Colonic mucosa (tissue), 4 donors: ENCODE measurements at regions not wholly inside any gene's neighbourhood (a gene's known extent, or its start where the extent isn't known, plus 50 kb on each side); places are given as distances from the start of the nearest gene placed in this dataset.

Experiments used
- DNase-seq: peaks from one replicate; pipeline ENCODE4 v3.0.0-alpha.2; 2020
- H3K27ac ChIP-seq: fragments of 200-600 bp; one replicate; pipeline ENCODE4 v1.8.0; 2021
- H3K27me3 ChIP-seq: fragments of 200-600 bp; one replicate; pipeline ENCODE4 v1.8.0; 2021
- H3K36me3 ChIP-seq: fragments of 200-600 bp; one replicate; pipeline ENCODE4 v1.8.0; 2021
- H3K4me1 ChIP-seq: fragments of 200-600 bp; one replicate; pipeline ENCODE4 v1.8.0; 2021; ENCODE audit warnings: mild to moderate bottlenecking
- H3K4me3 ChIP-seq: fragments of 200-600 bp; one replicate; pipeline ENCODE4 v1.8.0; 2021
- H3K9ac ChIP-seq, 2 donors: one replicate each; pipeline ENCODE4 v1.7.0; 2013; ENCODE audit warnings: control low read depth in 2 of 2, low read depth in 2 of 2, low read length in 2 of 2
- H3K9me3 ChIP-seq: fragments of 200-600 bp; one replicate; pipeline ENCODE4 v1.8.0; 2021
- CTCF ChIP-seq: fragments of 200-600 bp; IDR thresholded peaks from one replicate; pipeline ENCODE4 v1.8.0; 2022; ENCODE audit warnings: antibody characterized with exemption, mild to moderate bottlenecking
- intact Hi-C: fragments of 100-400 bp; cut with DNase I; formaldehyde crosslinking; loops from one replicate; pipeline ENCODE4 v1.14.1; 2022
- donor health status: healthy.
- donor health status: DM: no; HTN: no; CAD: no.
- donor health status: DM: no; HTN: no; CAD: no.

- DNase-seq = no peak
- H3K27me3 ChIP-seq = no peaks in the 10 kb centered on the region
- no peak overlapping the region for H3K27ac ChIP-seq
- TF ChIP-seq CTCF = no peak
- no peaks in the 10 kb centered on the region for H3K4me1 ChIP-seq
- H3K9ac ChIP-seq = no peak overlapping the region
- no peak overlapping the region for H3K4me3 ChIP-seq
- no peaks in the 10 kb centered on the region for H3K36me3 ChIP-seq
- no peaks in the 10 kb centered on the region for H3K9me3 ChIP-seq
- intact Hi-C loops = loop anchor here (10.0 kb wide), 1 partner anchor 345 kb away; no protein-coding TSS in a partner anchor
Measured at GRCh38 chr5:87770016-87770570, 357.4 kb upstream of the CCNH start.

- no peak for DNase-seq
- no peaks in the 10 kb centered on the region for H3K36me3 ChIP-seq
- TF ChIP-seq CTCF = no peak
- H3K9ac ChIP-seq = no peak overlapping the region
- no peaks in the 10 kb centered on the region for H3K9me3 ChIP-seq
- no peak overlapping the region for H3K4me3 ChIP-seq
- no peaks in the 10 kb centered on the region for H3K27me3 ChIP-seq
- no peak overlapping the region for H3K27ac ChIP-seq
- intact Hi-C loops = no loop called here
- no peaks in the 10 kb centered on the region for H3K4me1 ChIP-seq
Measured at GRCh38 chr5:87769157-87769556, 356.4 kb upstream of the CCNH start.

GRCh38 chr5:87768190-87768589 lies 355.5 kb upstream of the CCNH start:
- Histone ChIP-seq H3K9me3 (no peaks in the 10 kb centered on the region), H3K9ac (no peak overlapping the region), H3K27me3 (no peaks in the 10 kb centered on the region), H3K4me1 (no peaks in the 10 kb centered on the region), H3K27ac (no peak overlapping the region), H3K4me3 (no peak overlapping the region), H3K36me3 (no peaks in the 10 kb centered on the region)
- DNase-seq = no peak
- TF ChIP-seq CTCF = no peak
- intact Hi-C loops = no loop called here

DNA sequence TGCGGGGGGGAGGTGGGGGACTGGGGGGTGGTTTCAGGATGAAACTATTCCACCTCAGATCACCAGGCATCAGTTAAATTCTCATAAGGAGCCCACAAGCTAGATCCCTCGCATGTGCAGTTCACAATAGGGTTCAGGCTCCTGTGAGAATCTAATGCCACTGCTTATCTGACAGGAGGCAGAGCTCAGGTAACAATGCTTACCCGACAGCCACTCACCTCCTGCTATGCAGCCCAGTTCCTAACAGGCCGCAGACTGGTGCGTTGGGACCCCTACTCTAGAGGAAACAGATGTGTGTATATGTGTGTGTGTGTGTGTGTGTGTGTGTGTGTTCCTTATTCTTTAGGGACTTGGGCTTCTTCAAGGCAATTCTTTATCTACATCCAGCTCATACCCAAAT lies 352.3 kb upstream of the CCNH start:
- no peak overlapping the region for H3K4me3 ChIP-seq
- no peaks in the 10 kb centered on the region for H3K36me3 ChIP-seq
- H3K27me3 ChIP-seq = no peaks in the 10 kb centered on the region
- H3K9me3 ChIP-seq = no peaks in the 10 kb centered on the region
- no peak for DNase-seq
- no peaks in the 10 kb centered on the region for H3K4me1 ChIP-seq
- no peak overlapping the region for H3K27ac ChIP-seq
- intact Hi-C loops = no loop called here
- no peak overlapping the region for H3K9ac ChIP-seq
- TF ChIP-seq CTCF = no peak

- intact Hi-C loops = no loop called here
- TF ChIP-seq CTCF = no peak
- DNase-seq = no peak
Measured at GRCh38 chr5:87762631-87763030, 349.9 kb upstream of the CCNH start.

More at GRCh38 chr5:87762631-87763030, 349.9 kb upstream of the CCNH start:
- Histone ChIP-seq H3K27me3 (no peaks in the 10 kb centered on the region), H3K9ac (no peak overlapping the region), H3K9me3 (no peaks in the 10 kb centered on the region), H3K4me3 (no peak overlapping the region), H3K36me3 (no peaks in the 10 kb centered on the region), H3K27ac (no peak overlapping the region), H3K4me1 (no peaks in the 10 kb centered on the region)
